ENCODE measurements at regions not wholly inside any gene's neighbourhood (a gene's known extent, or its start where the extent isn't known, plus 50 kb on each side); places are given as distances from the start of the nearest gene placed in this dataset.
A peak's percentile ranks its signal among the peaks of the same experiment; 100 is the strongest.

DNA sequence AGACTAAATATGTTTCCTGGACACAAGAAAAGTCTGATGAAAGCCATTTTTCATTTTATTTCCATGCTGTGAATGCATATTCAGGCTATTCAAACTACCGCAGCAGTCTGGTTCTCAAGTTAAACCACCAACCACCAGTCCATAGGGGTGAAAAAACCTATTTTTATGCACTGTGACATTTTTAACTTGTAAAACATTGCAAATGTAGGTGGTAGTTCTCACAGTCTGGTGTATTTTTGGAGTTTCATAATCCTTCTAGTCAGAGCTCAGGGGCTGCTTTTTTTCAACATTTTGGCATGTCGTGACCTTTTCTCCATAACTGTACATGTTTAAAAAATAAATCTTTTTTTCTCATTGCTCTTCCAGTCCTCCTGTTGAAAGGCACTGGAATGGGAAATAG is 907.6 kb upstream of the ADGRL2 start:
- no peak for DNase-seq (ENCODE audit: low spot score)

DNA sequence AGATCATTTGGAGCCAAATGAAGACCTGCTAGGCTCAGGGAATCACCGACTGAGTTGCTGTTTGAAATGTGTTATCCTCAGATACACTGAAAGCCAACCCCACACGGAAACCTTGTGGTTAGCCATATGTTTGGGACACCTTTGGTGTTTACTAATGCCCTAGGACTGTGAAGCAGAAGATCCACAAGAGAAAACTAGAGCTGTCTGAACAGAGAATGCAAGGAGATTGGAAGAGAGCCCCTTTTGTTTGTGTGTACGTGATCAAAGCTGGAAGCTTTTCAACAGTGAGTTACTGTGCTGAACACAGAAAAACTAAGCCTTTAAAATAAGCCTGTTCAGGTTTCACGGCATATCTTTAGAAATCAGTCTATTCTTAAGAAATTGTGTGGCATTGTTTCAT is 908.2 kb upstream of the ADGRL2 start:
- DNase-seq (ENCODE audit: low spot score): no peak

DNA sequence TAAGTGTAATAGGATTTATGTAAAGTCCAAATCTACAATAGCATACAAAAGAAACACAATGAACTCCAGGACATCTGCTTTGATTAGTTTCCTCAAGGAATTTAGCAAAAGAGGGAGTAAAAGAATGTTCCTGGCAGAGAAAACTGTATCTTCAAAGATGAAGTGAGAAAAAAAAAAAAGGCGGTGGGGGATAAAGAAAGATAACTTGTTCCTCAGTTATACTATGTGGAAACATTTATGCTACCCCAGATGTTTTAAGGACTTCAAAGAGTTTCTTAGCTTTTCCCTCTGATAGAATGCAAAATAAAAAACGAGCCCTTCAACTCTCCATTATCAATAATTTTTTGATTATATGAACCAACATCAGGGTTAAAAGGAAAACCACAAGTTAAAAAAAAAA is 908.9 kb upstream of the ADGRL2 start:
- DNase-seq (ENCODE audit: low spot score): no peak

DNA sequence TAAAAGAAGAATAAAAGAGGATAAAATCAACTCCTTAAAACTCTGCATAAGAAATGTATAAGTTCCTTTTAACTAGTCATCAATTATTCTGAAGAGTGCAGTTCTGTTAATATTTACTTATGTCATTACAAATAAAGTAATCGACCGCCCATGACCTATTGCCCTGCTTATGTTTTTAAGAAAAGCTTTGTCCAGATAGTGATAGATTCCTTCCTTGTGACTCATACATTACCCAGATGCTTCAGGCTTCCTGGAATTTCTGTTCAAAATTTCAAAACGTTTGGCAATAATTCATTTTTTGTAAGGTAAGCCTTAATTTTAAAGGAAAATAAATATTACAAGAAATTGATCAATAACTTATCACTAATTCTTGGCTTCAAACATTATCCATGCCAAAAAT is 918.2 kb upstream of the ADGRL2 start:
- no peak for DNase-seq (ENCODE audit: low spot score)

DNA sequence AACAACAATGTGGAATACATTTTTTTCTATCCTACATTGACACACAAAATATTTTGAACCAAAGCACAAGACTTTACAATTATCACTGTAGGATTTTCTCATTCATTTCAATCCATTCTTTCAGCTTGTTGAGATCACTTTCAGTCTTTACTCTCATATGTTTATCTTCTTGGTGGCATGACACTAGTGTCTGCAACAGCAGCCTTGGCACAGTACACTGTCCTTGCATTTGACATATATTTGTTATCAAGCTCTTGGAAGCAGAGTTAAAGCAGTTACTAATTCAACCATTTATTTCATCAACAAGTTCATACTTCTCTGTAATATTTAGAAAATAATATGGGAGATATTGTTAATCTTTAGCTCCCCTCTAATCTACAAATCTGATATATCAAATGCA is 922.4 kb upstream of the ADGRL2 start:
- DNase-seq (ENCODE audit: low spot score): no peak

DNA sequence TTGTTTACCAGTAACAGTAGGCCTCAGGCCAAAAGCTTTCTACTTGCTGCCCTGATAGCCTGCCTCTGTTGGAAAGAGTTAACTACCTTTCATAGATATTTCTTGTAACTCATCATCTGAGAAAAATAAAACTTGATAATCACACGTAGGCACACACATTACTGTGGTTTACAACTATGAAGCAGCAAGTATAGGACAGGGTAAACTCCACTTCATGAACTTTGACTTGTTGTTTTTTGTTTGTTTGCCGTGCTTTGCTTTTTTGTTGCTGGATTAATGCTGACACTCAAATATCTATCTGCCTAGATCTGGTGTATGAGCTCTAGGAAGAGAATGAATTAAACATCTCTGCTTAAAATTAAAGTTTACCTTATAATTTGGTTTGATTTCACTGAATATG is 924.7 kb upstream of the ADGRL2 start:
- no peak for DNase-seq (ENCODE audit: low spot score)

DNA sequence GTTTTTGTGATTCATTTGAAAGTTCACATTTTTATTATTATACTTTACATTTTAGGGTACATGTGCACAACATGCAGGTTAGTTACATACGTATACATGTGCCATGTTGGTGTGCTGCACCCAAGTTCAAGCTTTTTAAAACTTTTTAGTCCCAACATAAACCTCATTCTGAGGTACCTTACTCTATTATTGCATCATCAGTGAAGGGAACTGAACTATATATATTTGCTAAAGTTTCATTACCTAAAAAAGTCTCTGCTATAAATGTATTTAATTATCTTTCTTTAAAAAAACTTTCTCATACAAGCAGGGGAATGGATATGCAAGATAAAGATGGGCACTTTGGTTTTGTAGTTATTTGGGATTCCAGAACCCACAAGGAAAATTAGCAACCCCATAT is 931.4 kb upstream of the ADGRL2 start:
- DNase-seq (ENCODE audit: low spot score): no peak

DNA sequence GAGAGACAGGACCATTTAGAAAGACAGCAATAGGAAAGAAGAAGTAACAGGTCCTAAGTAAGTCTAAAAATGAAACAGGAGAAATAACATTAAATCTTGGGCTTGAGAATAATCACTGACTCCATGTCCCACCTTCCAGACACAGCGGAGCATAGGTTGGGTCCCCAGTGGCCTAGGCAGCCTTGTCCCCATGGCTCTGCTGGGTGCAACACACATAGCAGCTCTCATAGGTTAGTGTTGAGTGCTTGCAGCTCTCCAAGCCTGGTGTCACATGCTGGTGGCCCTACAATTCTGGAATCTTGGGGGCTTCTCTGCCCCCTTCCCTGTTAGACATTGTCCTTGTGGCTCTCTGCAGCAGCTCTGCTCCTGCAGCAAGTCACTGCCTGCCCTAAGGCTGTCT is 952.8 kb upstream of the ADGRL2 start:
- DNase-seq (ENCODE audit: low spot score): no peak

DNA sequence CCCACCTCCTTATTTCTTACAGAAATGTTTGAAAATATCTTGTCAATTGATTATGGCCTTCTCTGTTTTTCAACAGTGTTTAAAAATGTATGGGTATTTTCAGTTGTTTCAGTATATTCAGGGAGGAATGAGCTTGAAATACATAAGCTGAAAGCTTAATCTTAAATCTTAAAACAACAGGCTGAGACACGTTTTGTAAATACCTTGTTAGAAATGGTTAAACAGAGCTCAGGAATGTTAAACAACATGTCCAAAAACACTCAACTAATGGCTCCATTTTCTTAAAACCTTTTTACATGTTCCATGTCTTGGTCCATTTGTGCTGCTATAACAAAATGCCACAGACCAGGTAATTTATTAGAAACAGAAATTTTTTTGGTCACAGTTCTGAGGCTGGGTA is 953.8 kb upstream of the ADGRL2 start:
- no peak for DNase-seq (ENCODE audit: low spot score)

DNA sequence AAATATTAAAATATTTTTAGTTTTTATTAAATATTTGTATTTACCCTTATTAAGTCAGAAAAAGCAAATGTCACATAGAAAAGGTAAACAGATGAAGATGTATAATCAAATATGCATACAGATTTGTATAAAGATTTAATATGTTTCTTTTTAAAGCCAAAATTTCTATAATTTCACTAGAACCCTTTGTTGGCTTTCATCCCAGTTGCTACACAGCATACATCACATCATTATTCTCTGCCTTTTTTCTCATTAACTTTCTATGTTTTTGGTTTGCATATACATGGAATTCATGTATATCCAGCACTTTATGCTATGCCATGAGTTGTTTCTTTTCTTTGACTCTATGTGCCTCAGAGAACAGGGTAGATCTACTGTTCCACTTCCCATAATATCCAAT is 957.9 kb upstream of the ADGRL2 start:
- DNase-seq (ENCODE audit: low spot score): no peak

DNA sequence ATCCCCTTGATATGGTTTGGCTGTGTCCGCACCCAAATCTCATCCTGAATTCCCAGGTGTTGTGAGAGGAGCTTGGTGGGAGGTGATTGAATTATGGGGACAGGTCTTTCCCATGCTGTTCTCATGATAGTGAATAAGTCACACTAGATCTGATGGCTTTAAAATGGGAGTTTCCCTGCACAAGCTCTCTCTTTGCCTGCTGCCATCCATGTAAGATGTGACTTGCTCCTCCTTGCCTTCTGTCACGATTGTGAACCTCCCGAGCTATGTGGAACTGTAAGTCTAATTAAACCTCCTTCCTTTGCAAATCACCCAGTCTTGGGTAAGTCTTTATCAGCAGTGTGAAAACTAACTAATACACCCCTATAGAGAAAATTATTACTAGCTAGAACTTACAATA is 959.5 kb upstream of the ADGRL2 start:
- no peak for DNase-seq (ENCODE audit: low spot score)

DNA sequence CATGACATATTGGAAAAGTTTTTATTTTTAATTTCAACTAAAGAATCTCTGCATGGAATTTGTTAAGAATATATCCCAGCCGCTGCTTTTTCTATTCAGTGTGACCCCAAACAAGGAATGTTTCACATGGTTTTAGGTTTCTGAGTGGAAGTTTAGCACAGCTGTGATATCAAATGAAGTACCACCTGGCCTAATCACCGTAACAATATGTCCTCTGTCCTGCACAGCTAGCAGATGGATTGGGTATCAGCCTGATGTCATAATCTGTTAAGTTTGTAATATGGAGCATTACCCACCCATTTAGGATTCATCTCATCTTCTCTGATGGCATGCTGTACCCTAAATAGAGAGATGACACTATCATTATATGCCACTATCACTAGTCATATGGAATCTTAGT is 963.7 kb upstream of the ADGRL2 start:
- DNase-seq (ENCODE audit: low spot score): no peak

DNA sequence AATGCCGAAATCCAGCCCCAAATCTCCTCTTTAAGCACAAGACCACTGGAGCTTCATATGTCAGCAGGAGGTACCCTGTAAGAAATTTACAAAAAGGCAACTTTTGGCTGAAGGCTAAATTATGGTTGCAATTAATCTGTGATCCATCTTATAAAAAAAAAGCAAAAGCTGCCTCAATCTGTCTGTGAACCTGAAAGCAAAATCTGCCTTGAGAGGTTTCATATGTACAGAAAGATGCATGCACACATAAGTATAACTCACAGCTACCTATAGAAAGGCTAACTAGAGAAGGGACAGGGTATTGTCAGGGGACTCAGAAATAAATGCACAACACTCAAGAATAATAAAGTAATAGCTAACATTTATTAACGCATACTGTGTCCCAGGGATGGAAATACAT is 964.2 kb upstream of the ADGRL2 start:
- no peak for DNase-seq (ENCODE audit: low spot score)

DNA sequence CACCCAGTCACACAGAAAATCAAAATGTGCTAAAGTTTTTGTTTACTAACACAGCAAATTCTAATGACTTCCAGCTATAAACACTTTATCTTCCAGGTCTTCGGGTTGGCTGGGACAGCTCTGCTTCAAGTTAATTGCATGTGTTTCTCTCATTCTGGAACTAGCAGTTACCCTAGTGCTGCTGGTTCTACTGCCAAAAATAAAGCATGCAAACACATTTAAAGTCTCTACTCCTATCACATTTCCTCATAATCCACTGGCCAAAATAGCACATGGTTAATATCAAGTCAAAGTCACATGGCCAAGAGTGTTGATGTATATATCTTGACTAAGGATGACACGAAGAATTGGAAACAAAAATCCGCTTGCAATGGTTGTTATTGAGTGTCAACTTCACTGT is 973.1 kb upstream of the ADGRL2 start:
- no peak for DNase-seq (ENCODE audit: low spot score)

DNA sequence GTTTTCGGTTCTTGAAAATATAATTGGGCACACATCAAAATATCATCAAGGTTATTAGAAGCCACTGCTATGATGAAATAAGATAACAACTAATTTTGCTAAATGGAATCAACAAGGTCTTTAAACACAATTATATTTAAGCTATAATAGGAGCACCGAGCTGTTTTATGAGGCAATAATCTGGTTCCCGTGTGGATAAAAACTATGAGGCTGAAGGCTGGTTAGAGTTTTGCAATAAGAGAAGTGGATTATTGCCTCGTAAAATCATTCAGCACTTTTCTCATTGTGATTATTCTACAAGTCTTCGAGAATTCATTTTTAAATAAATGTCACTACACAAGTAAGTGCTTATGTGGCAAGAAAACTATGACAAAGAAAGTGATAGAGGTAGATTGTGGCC is 975.7 kb upstream of the ADGRL2 start:
- DNase-seq (ENCODE audit: low spot score): no peak

DNA sequence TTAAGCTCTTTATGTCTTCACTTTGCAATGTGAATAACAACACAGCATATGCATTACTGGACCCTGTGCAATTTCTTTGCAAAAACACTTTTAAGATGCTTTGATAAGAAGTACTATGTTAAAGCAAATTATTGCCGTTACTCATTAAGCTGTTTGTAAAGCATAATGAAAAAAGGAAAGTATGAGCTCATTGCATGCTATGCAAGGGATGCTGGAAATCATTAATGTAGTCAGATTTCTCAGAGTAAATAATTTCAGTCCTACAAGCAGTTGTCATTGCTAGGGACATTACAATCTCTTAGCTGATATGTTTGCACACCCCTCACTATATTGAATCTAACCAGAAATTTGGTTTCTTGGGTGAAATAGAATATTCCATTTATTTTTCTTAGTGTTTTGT is 982.5 kb upstream of the ADGRL2 start:
- DNase-seq (ENCODE audit: low spot score): no peak

DNA sequence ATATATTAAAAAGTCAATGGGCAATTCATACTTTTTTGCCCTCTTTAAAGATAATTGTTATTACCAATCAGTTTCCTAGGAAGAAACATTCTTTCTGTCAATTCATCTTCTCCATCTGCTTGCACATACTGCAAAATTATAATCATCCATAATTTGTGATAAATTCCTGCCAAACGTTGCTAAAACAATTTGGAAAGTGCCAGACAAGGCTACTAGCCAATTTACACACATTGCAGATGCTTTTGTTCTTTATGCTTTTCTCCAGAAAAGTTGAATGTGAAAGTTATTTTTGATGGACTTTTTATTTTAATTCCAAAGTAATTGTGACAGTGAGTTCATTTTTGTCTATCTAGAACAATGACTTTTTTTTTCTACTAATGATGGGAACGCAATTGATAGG is 992.8 kb upstream of the ADGRL2 start:
- DNase-seq (ENCODE audit: low spot score): peak; percentile 8

DNA sequence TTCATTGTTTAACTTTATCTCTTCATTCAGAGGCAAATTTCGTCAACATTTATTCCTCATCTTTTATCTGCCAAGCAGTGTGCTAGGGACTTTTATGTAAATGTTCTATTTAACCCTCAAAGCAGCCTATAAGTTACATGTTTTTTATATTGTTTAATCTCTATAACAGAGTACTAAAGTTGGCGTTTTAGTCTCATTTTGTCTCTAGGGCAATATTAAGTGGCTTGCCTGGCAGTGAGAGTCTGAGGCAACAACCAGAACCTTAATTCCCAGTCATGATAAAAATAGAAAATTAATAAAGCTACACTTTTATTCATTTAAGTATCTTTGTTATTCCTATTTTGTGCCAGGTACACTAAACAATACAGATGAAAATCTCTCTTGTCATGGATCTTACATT is 994.3 kb upstream of the ADGRL2 start:
- DNase-seq (ENCODE audit: low spot score): no peak

DNA sequence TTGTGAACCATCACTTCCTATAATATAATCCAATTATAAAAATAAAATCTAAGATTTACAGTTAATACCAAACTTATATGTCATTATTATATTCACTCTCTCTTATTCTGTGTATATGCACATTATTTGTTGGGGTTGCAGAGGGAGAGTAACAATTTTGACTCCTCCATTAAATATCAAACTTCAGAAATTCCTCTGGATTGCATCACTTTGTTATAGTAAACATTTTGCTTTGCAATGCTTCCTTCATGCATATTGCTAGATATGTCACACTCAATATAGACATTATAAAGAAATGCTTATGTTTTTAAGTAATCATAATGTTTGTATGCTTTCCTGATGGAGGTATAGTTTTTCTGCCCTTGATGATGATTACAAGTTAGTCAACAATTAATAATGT is 999.0 kb upstream of the ADGRL2 start:
- DNase-seq (ENCODE audit: low spot score): no peak

DNA sequence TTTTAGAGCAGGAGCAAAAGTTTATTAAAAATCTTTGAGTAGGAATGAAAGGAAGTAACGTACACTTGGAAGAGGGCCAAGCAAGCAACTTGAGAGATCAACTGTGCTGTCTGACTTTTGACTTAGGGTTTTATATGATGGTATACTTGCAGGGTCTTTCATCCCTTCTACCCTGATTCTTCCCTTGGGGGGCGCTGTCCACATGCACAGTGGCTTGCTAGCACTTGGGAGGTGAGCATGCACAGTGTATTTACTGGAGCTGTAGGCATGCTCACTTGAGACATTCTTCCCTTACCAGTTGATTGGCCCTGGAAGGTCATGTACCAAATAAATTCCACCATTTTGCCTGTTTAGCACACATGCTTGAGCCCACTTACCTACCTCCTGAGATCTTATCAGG is 1001.3 kb upstream of the ADGRL2 start:
- DNase-seq (ENCODE audit: low spot score): no peak

DNA sequence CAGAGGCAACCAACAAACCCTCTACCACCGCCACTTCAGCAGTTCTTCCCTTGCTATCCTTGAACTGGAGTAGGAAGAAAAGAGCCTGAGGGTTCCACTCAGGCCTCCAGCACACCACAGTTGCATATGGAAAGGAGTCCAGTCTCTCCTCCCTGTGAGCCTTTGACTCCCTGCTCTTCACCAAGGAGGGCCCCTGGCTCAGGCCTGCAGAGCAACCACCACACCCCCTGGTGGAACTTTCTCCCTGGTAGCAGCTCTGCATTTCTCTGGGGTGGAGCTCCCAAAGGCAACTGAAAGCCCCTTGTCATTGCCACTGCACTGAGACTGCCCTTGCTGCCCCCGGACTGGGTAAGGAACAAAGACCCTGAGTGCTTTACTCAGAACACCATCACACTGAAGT is 1021.5 kb upstream of the ADGRL2 start:
- DNase-seq (ENCODE audit: low spot score): no peak

DNA sequence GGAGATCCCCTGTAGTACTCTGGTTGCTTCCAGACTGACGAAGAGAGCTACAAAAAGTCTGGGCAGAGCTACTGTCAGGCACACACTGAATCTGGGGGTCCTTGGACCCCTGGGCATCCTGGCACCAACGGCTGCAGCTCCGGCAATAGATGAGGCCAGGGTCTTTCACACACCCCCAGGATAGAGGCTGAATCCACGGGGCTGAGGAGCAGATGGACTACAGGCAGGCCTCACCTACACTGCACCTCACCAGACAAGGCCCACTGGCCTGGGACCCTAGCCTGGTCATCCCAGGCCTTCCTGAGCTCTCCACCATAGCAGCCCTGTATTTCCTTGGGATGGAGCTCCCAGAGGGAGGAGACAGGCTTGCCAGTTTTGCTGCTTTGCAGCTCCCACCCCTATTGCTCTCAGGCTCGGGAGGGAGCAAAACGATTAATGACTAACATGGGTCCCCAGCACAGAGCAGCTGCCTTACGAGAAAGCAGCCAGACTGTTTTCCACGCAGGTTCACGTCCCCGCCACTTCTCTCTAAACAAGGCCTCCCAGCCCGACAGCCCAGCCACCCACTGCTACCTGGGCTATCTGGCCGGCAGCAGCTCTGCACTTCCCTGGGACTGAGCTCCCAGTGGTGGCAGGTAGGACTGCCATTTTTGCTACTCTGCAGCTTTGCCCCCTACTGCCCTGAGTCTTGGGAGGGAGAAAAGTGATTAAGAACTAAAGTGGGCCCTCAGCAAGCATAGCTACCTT is 1022.5 kb upstream of the ADGRL2 start:
- DNase-seq (ENCODE audit: low spot score): no peak

DNA sequence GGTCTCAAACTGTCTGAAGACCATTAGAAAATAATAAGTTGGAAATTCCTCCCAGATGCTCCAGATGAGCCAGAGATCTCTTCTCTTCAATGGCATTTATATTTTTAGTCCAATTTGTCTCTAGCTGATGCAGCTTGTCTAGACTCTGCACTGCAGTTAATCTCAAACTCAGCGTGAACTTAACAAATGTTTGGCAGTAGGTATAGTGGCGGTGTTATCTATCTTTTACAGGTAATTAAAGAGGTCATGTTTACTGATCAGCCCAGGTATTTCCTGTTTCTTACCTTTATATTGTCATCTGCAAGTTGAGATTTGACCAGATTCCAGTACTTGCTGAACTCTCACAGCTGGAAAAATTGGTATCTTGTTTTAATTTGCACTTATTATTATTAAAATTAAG is 1024.5 kb upstream of the ADGRL2 start:
- DNase-seq (ENCODE audit: low spot score): no peak

DNA sequence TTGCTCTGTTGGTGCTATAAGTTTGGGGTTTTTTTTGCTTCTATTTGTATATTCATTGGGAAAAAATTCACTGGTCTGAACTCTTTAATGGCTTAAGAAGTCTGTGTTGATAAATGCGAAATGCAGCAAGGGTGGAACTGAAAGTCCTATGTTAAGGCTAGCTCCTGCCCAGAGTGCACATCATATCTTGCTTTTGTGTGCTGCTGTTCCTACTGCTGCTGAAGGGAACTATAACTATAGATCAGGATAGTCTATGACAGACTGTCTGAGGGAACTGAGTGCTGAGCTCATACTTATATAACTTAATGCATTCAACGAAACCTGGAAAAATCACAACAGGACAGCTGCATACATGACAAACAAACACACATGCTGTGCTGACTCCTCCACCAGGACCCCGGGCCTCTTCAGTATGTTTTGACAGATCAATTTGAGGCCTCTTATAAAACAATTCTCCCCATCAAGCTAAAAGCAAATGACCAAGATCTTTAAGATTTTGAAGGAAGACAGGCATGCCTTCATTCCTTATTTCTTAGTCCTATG is 1031.5 kb upstream of the ADGRL2 start:
- no peak for DNase-seq (ENCODE audit: low spot score)

Measured in Ammon's horn (tissue), 1 donor.